GM21423 (cell line): ENCODE measurements at regions not wholly inside any gene's neighbourhood (a gene's known extent, or its start where the extent isn't known, plus 50 kb on each side); places are given as distances from the start of the nearest gene placed in this dataset.
"Not testable (repeated sequence)": the region's sequence is repeated elsewhere in the genome, so short reads cannot be mapped to it uniquely, and the experiment has no call there.

Source experiments
- ATAC-seq: cut with Tn5 transposase; IDR thresholded peaks from one replicate; pipeline ENCODE4 v1.9.1; 2021; ENCODE audit warnings: mild to moderate bottlenecking, moderate library complexity; ENCODE audit not compliant: unreplicated experiment

DNA sequence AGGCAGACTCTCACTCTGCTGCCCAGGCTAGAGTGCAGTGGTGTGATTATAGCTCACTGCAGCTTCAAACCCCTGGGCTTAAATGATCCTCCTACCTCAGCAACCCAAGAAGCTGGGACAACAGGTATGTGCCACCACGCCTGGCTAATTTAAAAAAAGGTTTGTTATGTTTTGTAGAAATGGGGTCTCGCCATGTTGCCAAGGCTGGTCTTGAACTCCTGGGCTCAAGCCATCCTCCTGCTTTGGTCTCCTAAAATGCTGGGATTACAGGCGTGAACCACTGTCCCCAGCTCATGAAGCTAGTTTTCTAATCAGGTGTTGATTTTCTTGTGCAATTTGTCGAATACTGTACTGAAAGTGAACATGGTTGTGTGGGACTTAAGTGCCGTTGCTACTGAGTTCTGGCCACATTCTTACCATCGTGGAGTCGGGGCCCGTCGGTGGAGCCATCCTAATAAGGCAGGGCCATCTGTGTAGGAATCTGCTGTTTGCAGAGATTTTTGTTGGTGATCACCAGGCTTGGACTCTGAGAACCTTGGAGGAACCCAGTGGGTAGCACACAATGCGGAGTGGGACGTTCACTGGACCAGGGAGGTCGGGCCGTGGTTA lies 193.2 kb downstream of the GOLGA6L6 start:
- no peak for ATAC-seq

DNA sequence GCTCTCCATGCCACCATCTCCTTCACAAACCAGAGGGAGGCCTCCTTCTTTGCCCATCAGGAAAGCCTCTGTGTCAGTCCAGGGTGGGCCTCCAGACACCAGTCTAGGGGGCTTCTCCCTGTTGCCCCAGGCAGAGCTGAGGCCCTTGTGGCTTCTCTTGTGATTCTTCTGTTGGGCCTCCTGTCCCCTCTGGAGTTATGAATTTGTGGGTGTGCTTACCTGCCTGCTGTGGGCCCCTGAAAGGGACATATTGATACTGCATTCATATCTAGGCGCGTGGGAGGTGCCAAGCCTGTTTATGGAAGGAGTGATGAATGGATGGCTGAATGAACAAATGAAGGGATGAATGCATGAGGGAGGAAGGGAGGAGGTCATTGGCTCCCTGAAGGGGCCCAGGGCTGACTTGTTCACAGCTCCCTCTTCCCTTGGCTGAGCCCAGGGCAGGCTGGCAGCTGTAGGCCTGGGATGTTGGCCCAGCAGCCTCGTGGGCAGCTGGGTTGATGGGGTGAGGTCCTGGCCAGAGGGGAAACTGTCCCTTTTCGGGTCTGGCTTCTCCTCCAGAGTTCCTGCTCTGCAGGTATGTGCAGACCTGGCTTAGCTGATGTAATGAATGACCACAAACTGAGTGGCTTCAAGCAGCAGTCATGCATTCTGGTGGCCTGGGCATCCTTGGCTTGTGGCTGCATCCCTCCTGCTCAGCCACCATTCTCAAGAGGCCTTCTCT lies 195.4 kb downstream of the GOLGA6L6 start:
- no peak for ATAC-seq

DNA sequence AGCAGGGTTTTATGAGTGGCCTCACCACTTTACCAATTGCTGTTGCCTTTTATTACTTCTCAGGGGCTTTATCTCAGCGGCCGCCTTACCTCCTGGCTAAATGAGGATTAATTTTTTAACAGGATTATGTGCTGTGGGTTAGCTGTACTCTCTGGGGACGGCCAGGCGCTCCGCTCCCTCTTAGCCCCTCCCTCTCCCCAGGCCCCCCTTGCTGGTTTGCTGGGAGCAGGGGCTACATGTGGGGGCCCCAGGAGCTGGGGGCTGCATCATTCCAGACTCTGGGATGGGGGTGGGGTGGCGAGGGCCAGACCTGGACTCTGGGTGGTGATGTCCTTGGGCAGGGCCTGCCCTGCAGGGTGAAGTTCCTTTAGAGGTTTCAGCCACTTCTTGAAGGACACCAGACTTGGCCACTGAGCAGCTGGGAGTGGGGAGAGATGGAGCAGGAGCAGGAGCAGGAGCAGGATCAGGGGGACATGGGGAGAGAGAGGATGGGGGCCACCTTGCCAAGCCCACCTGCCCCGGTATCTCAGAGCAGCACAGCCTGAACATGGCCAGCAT lies 196.1 kb downstream of the GOLGA6L6 start:
- no peak for ATAC-seq

DNA sequence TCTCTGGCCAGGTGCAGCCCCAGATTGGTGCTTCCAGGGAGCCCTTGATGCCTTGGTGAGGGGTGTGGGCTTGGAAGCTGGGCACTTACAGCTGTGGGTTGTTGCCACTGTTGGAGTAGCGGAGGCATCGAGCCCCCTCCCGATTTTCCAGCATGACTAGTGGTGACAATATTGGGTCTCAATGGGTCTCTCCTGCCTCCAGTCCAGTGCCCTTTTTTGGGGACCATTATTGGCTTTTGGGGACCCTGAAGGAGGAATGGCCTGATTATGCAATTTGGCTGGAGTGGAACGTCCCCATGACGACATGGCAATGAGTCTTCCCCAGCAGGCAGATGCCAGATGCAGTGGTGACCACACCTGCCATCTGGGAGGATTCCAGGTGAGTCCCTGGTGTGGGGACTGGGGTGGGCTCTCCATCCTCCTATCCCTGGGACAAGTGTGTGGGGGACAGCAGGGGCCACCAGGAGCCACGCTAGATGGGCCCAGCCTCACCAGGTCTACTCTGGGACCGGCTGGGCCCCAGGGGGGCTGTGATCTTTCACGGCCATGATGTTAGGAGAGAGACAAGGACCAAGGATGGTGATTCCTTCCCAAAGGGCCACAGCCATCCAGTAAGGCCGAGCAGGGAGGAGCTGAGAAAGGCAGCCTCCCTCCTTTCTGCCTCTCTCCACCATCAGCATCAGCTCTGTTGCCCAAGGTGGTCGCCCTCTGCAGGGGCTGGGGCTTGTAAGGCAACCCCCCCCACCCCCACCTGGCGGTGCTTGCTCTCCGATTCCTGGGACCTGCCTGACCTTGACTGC lies 196.8 kb downstream of the GOLGA6L6 start:
- no peak for ATAC-seq

DNA sequence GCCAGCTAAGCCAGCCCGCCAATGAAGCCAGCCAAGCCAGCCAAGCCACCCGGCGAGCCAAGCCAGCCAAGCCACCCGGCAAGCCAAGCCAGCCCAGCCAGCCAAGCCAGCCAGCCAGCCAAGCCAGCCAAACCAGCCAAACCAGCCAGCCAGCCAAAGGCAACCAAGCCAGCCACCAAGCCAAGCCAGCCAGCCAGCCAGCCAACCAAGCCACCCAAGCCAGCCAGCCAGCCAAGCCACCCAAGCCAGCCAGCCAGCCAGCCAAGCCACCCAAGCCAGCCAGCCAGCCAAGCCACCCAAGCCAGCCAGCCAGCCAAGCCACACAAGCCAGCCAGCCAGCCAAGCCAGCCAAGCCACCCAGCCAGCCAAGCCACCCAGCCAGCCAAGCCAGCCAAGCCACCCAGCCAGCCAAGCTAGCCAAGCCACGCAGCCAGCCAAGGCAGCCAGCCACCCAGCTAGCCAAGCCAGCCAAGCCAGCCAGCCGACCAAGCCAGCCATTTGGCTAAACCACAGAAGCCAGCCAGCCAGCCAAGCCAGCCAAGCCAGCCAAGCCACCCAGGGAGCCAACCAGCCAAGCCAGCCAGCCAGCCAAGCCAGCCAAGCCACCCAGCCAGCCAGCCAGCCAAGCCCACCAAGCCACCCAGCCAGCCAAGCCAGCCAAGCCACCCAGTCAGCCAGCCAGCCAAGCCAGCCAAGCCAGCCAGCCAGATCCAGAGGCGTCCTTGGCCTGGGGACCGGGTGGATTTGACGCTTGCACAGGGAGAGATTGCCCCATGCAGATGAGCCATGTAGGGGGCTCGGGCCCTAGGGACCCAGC lies 198.0 kb downstream of the GOLGA6L6 start:
- ATAC-seq: not testable (repeated sequence)

DNA sequence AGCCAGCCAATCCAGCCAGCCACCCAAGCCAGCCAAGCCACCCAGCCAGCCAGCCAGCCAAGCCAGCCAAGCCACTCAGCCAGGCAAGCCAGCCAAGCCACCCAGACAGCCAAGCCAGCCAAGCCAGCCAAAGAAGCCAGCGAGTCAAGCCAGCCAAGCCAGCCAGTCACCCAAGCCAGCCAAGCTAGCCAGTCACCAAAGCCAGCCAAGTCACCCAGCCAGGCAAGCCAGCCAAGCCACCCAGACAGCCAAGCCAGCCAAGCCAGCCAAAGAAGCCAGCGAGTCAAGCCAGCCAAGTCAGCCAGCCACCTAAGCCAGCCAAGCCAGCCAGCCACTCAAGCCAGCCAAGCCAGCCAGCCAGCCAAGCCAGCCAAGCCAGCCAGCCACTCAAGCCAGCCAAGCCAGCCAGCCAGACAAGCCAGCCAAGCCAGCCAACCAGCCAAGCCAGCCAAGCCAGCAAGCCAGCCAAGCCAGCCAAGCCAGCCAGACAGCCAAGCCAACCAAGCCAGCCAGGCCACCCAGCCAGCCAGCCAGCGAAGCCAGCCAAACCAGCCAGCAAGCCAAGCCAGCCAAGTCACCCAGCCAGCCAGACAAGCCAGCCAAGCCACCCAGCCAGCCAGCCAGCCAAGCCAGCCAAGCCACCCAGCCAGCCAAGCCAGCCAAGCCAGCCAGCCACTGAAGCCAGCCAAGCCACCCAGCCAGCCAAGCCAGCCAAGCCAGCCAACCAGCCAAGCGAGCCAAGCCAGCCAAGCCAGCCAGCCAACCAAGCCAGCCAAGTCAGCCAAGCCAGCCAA lies 198.8 kb downstream of the GOLGA6L6 start:
- not testable (repeated sequence) for ATAC-seq

DNA sequence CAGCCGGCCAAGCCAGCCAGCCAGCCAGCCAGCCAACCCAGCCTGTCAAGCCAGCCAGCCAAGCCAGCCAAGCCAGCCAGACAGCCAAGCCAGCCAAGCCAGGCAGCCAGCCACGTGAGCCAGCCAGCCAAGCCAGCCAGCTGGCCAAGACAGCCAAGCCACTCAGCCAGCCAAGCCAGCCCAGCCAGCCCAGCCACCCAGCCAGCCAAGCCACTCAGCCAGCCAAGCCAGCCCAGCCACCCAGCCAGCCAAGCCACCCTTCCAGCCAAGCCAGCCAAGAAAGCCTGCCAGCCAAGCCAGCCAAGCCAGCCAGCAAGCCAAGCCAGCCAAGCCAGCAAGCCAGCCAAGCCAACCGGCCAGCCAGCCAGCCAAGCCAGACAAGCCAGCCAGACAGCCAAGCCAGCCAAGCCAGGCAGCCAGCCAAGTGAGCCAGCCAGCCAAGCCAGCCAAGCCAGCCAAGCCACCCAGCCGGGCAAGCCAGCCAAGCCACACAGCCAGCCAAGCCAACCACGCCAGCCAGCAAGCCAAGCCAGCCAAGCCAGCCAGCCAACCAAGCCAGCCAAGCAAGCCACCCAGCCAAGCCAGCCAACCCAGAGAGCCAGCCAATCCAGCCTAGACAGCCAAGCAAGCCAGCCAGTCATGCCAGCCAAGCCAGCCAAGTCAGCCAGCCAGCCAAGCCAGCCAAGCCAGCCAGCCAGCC lies 199.5 kb downstream of the GOLGA6L6 start:
- ATAC-seq: no peak

DNA sequence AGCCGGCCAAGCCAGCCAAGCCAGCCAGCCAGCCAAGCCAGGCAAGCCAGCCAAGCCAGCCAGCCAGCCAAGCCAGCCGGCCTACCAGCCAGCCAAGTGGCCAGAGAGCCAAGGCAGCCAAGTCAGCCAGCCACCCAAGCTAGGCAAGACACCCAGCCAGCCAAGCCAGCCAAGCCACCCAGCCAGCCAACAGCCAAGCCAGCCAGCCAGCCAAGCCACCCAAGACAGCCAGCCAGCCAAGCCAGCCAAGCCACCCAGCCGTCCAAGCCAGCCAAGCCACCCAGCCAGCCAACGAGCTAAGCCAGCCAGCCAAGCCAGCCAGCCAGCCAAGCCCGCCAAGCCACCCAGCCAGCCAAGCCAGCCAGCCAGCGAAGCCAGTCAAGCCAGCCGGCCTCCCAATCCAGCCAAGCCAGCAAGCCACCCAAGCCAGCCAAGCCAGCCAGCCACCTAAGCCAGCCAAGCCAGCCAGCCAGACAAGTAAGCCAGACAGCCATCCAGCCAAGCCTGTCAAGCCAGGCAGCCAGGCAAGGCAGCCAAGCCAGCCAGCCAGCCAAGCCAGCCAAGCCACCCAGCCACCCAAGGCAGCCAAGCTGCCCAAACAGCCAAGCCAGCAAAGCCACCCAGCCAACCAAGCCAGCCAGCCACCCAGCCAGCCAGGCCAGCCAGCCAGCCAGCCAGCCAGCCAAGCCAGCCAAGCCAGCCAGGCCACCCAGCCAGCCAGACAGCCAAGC lies 200.5 kb downstream of the GOLGA6L6 start:
- peak; percentile 46 for ATAC-seq

DNA sequence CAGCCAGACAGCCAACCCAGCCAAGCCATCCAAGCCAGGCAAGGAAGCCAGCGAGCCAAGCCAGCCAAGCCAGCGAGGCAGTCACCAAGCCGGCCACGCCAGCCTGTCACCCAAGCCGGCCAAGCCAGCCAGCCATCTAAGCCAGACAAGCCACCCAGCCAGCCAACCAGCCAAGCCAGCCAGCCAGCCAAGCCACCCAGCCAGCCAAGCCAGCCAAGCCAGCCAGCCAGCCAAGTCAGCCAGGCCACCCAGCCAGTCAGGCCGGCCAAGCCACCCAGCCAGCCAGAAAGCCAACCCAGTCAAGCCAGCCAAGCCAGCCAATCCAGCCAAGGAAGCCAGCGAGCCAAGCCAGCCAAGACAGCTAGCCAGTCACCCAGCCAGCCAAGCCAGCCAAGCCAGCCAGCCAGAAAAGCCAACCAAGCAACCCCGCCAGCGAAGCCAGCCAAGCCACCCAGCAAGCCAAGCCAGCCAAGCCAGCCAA lies 201.2 kb downstream of the GOLGA6L6 start:
- no peak for ATAC-seq

DNA sequence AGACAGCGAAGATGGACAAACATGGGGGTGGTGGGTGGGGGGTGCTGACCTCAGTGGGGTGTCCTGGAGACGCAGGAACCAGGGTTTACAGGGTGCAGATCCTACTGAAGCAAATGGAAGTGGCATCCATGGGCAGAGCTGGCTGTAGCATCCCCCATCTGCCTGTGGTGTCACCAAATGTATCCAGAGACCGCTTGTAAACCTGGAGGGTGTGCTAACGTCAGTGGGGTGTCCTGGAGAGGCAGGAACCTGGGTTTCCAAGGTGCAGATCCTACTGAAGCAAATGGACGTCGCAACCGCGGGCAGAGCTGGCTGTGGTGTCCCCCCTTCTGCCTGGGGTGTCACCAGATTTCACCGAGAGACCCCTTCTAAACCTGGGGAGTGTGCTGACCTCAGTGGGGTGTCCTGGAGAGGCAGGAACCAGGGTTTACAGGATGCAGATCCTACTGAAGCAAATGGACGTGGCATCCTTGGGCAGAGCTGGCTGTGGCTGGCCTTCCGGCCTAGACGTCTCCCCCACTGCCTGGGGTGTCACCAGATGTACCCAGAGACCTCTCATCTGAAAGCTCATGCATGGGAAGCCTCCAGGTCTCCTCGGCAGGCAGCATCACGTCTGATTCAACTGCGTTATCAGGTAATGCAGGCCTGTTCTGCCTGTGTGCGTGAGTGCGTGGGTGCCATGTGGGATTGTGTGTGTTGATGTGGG lies 202.4 kb downstream of the GOLGA6L6 start:
- ATAC-seq: not testable (repeated sequence)

DNA sequence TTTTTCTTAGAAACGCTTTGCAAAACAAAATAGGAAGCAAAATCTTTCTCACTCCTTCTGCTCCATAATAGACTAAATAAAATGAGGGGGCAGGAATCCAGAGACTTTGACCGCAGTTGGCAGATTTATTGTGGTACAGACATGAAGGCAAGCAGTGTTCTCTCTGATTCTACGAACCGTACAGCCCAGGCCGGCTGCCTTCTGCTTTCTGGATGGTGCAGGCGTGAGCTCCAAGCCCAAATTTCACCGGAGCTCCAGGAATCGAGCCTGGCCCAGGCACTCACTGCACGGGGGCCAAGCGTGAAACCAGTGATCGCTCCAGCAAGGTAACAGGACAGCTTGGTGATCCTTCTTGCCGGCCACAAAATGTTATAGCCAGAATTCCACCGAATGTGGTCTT lies 202.9 kb downstream of the GOLGA6L6 start:
- ATAC-seq: not testable (repeated sequence)

DNA sequence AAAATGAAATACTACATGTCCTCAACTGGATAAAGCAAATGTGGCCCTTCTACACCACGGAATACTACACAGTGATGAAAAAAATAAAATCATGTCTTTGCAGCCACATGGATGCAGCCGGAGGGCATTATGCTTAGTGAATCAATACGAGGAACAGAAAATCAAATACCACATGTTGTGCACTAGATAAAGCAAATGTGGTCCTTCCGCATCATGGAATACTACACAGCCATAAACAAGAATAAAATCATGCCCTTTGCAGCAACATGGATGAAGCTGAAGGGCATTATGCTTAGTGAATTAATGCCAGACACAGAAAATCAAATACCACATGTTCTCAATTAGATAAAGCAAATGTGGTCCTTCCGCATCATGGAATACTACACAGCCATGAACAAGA lies 204.4 kb downstream of the GOLGA6L6 start:
- not testable (repeated sequence) for ATAC-seq

DNA sequence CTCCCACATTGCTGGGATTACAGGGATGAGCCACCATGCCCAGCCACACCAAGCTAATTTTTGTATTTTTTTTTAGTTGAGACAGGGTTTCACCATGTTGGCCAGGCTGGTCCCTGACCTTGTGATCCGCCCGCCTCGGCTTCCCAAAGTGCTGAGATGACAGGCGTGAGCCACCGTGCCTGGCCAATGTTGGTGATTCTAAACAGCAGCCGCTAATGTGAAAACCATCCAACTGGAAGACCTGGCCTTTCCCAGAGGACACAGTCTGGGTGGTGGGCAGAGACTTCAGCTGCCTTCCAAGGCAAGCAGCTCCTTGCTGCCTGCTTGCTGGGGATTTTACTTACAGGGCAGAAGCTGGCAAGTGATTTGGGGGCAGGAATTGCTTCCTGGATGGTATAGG lies 207.1 kb downstream of the GOLGA6L6 start:
- ATAC-seq: not testable (repeated sequence)

DNA sequence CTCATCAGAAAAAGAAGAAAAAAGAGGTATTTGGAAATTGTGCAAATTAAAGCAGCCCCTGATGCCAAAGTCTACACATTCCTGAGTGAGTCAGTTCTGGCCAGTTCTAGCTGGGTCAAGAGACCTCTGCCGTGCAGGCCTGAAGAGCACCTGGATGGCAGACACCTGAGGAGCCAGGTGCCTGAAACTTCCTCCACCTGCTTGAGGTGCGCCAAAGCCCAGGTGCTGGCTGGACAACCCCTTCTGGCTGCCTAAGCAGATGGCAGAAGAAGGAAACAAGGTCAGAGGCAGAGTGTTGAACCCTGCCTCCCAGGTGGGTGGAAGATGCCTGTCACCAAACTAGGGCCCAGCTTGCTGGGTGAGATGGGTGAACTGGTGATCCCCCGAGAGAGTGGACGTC lies 215.8 kb downstream of the GOLGA6L6 start:
- not testable (repeated sequence) for ATAC-seq

DNA sequence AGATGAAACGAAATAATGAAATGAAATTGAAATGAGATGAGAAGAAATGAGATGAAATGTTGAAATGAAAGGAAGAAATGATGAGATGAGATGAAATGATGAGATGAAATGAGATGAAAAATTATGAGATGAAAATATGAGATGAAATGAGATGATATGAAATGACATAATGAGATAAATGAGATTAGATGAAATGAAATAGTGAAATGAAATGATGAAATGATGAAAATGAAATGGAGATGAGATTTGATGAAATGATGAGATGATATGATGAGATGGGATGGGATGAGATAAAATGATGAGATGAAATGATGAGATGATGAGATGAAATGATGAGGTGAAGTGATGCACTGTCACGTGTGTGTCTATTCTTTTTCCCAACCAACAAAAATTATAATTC lies 224.5 kb downstream of the GOLGA6L6 start:
- ATAC-seq: not testable (repeated sequence)

DNA sequence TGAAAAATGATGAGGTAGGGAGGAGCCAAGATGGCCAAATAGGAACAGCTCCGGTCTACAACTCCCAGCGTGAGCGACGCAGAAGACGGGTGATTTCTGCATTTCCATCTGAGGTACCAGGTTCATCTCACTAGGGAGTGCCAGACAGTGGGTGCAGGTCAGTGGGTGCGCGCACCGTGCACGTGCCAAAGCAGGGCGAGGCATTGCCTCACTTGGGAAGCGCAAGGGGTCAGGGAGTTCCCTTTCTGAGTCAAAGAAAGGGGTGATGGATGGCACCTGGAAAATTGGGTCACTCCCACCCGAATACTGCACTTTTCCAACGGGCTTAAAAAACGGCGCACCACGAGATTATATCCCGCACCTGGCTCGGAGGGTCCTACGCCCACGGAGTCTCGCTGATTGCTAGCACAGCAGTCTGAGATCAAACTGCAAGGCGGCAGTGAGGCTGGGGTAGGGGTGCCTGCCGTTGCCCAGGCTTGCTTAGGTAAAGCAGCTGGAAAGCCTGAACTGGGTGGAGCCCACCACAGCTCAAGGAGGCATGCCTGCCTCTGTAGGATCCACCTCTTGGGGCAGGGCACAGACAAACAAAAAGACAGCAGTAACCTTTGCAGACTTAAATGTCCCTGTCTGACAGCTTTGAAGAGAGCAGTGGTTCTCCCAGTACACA lies 230.5 kb downstream of the GOLGA6L6 start:
- ATAC-seq: not testable (repeated sequence)

DNA sequence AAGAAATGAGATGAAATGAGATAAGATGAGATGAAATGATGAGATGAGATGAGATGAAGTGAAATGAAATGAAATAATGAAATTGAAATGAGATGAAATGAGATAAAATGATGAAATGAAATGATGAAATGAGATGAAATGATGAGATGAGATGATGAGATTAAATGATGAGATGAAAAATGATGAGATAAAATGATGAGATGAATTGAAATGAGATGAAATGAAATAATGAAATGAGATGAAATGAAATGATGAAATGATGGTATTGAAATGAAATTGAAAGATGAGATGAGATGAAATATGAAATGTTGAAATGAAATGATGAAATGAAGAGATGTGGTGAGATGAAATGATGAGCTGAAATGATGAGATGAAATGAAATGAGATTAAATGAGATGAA lies 231.0 kb downstream of the GOLGA6L6 start:
- ATAC-seq: no peak
